Endodermal cell (in vitro differentiated cells): ENCODE measurements at regions not wholly inside any gene's neighbourhood (a gene's known extent, or its start where the extent isn't known, plus 50 kb on each side); places are given as distances from the start of the nearest gene placed in this dataset.

Experiments used
- DNase-seq: peaks from one replicate; pipeline ENCODE4 v3.0.0-alpha.2; 2017
- H3K27ac ChIP-seq: 2 replicates; pipeline ENCODE4 v1.5.1; 2013; ENCODE audit warnings: mild to moderate bottlenecking, low read depth, low read length, moderate library complexity
- H3K27me3 ChIP-seq: 2 replicates; pipeline ENCODE4 v1.6.1; 2013; ENCODE audit warnings: mild to moderate bottlenecking, low read length, moderate library complexity; ENCODE audit not compliant: insufficient read depth, control insufficient read depth, poor library complexity, severe bottlenecking
- H3K36me3 ChIP-seq: 2 replicates; pipeline ENCODE4 v1.7.0; 2013; ENCODE audit warnings: mild to moderate bottlenecking, low read length, moderate library complexity; ENCODE audit not compliant: control insufficient read depth, insufficient read depth
- H3K4me1 ChIP-seq: one replicate; pipeline ENCODE4 v1.7.0; 2013; ENCODE audit warnings: low read length; ENCODE audit not compliant: control insufficient read depth, insufficient read depth
- H3K4me3 ChIP-seq: 2 replicates; pipeline ENCODE4 v1.5.1; 2013; ENCODE audit warnings: mild to moderate bottlenecking, low read length, moderate library complexity
- H3K9ac ChIP-seq: 2 replicates; pipeline ENCODE4 v1.6.1; 2013; ENCODE audit warnings: mild to moderate bottlenecking, low read length, moderate library complexity; ENCODE audit not compliant: poor library complexity, severe bottlenecking; ENCODE audit errors: extremely low read depth
- H3K9me3 ChIP-seq: 2 replicates; pipeline ENCODE4 v1.6.1; 2013; ENCODE audit warnings: mild to moderate bottlenecking, low read length, moderate library complexity; ENCODE audit not compliant: control insufficient read depth
- H3K27ac Mint-ChIP-seq: 2 replicates; pipeline ENCODE4 v1.8.0; 2020; ENCODE audit warnings: mixed read lengths
- H3K27me3 Mint-ChIP-seq: 2 replicates; pipeline ENCODE4 v1.8.0; 2021; ENCODE audit warnings: mild to moderate bottlenecking, mixed read lengths; ENCODE audit not compliant: insufficient read depth
- H3K36me3 Mint-ChIP-seq: 2 replicates; pipeline ENCODE4 v1.8.0; 2020; ENCODE audit warnings: low read depth, mixed read lengths
- H3K4me1 Mint-ChIP-seq: 2 replicates; pipeline ENCODE4 v1.8.0; 2020; ENCODE audit warnings: mixed read lengths
- H3K4me3 Mint-ChIP-seq: 2 replicates; pipeline ENCODE4 v1.8.0; 2020; ENCODE audit warnings: mild to moderate bottlenecking, moderate library complexity, mixed read lengths
- H3K9me3 Mint-ChIP-seq: 2 replicates; pipeline ENCODE4 v1.8.0; 2020; ENCODE audit warnings: mild to moderate bottlenecking, mixed read lengths
- WGBS, 2 experiments: methylation state at CpG; one replicate each; pipeline versions ENCODE4 v1.1.5 to v1.1.7; 2013; ENCODE audit warnings: missing lambda C conversion rate in 2 of 2, mixed read lengths in 1 of 2; ENCODE audit not compliant: insufficient coverage in 1 of 2, insufficient read length in 1 of 2; 5-methylcytosine and 5-hydroxymethylcytosine counted together
- TF ChIP-seq, protein P1 (sequence below): fragments of 200-600 bp; sonication (generic); conservative IDR thresholded peaks from 2 replicates; pipeline ENCODE4 v1.5.0; 2021; ENCODE audit warnings: antibody characterized with exemption, mild to moderate bottlenecking

DNA sequence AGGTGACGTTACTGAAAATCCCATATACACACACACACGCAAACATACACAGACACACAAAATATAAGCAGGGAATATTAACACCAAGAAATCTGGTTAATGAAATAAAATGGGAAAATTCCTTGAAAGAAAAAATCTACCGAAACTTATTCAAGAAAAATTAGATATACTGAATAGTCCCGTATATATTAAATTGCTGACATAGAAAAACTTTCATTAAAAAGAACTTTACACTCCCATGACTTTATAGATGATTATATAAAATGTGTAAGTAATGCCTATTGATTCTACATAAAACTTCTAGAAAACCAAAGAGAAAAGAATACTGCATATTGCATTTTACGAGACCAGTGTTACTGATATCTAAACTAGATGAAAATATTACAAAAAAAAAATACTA lies 803.2 kb downstream of the SLC16A7 start:
- H3K4me3 ChIP-seq, result no peak overlapping the region
- H3K27ac ChIP-seq, result no peak overlapping the region
- H3K9me3 ChIP-seq, result peaks cover 7% of the 10 kb centered on the region
- Mint-ChIP-seq H3K27ac (no peak overlapping the region), H3K9me3 (no peaks in the 10 kb centered on the region), H3K4me3 (no peak overlapping the region), H3K4me1 (no peaks in the 10 kb centered on the region), H3K36me3 (no peaks in the 10 kb centered on the region), H3K27me3 (no peaks in the 10 kb centered on the region)
- H3K4me1 ChIP-seq, result no peaks in the 10 kb centered on the region
- no peak for DNase-seq
- 89% methylated on average over 2 of the region's 5 CpGs; no CpG with 5 or more reads in 1 of the 2 experiments for WGBS, 2 experiments
- H3K9ac ChIP-seq, result no peak overlapping the region
- H3K36me3 ChIP-seq, result no peaks in the 10 kb centered on the region
- no peaks in the 10 kb centered on the region for H3K27me3 ChIP-seq
- TF ChIP-seq, protein P1, sequence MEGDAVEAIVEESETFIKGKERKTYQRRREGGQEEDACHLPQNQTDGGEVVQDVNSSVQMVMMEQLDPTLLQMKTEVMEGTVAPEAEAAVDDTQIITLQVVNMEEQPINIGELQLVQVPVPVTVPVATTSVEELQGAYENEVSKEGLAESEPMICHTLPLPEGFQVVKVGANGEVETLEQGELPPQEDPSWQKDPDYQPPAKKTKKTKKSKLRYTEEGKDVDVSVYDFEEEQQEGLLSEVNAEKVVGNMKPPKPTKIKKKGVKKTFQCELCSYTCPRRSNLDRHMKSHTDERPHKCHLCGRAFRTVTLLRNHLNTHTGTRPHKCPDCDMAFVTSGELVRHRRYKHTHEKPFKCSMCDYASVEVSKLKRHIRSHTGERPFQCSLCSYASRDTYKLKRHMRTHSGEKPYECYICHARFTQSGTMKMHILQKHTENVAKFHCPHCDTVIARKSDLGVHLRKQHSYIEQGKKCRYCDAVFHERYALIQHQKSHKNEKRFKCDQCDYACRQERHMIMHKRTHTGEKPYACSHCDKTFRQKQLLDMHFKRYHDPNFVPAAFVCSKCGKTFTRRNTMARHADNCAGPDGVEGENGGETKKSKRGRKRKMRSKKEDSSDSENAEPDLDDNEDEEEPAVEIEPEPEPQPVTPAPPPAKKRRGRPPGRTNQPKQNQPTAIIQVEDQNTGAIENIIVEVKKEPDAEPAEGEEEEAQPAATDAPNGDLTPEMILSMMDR, result no peak

DNA sequence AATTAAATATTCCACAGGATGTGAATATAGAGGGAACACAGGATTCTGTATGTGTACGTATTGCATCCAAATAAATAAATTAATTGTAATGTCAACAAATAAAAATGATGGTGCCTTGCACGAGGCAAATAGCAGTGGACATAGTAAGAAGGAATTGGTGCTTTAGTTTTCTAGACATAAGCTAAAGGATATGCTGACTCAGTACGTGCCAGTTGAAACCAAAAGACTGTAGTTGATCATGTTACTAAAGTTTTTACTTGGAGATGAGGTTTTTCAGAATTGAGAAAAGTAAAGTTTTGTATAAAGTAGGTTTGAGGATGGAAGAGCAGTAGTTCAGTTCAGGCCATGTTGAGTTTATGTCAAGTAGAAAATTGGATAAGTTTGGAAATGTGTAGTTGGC lies 807.2 kb downstream of the SLC16A7 start:
- Histone ChIP-seq H3K27me3 (no peaks in the 10 kb centered on the region), H3K9ac (no peak overlapping the region), H3K4me3 (no peak overlapping the region), H3K4me1 (no peaks in the 10 kb centered on the region), H3K27ac (no peak overlapping the region), H3K36me3 (no peaks in the 10 kb centered on the region), H3K9me3 (peaks cover 7% of the 10 kb centered on the region)
- H3K27ac Mint-ChIP-seq, result no peak overlapping the region
- 81 to 83% methylated on average over 2 to 3 of the region's 3 CpGs for WGBS, 2 experiments
- TF ChIP-seq, protein P1, result no peak
- no peaks in the 10 kb centered on the region for H3K27me3 Mint-ChIP-seq
- no peaks in the 10 kb centered on the region for H3K36me3 Mint-ChIP-seq
- no peaks in the 10 kb centered on the region for H3K9me3 Mint-ChIP-seq
- H3K4me3 Mint-ChIP-seq, result no peak overlapping the region
- no peaks in the 10 kb centered on the region for H3K4me1 Mint-ChIP-seq
- no peak for DNase-seq

DNA sequence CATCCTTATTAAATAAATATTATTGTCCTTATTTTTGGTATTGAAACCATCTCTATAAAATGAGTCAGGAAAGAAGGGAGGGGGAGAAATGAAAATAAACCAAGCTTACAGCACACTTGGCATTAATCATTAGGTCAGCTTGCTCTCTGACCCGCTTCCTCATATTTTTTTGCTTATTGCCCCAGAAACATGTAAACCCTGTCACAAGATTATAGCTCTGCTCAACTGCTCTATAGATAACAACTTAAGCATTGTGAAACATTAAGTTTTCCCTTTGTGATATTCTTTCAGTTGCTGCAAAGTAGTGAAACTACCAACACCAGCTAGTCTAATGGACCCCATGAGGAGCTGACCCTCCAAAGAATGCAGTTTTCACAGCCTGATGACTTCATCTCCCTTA lies 819.5 kb downstream of the SLC16A7 start:
- peaks cover 12% of the 10 kb centered on the region for H3K9me3 Mint-ChIP-seq
- no peaks in the 10 kb centered on the region for H3K36me3 Mint-ChIP-seq
- Histone ChIP-seq H3K36me3 (no peaks in the 10 kb centered on the region), H3K9ac (no peak overlapping the region), H3K4me3 (no peak overlapping the region), H3K4me1 (no peaks in the 10 kb centered on the region), H3K27ac (no peak overlapping the region), H3K27me3 (no peaks in the 10 kb centered on the region), H3K9me3 (peaks cover 18% of the 10 kb centered on the region)
- no peaks in the 10 kb centered on the region for H3K4me1 Mint-ChIP-seq
- TF ChIP-seq, protein P1, result no peak
- no peaks in the 10 kb centered on the region for H3K27me3 Mint-ChIP-seq
- no peak for DNase-seq
- no peak overlapping the region for H3K4me3 Mint-ChIP-seq
- H3K27ac Mint-ChIP-seq, result no peak overlapping the region
- WGBS, 2 experiments, result 81 to 90% methylated on average over 1 of the region's 1 CpG
